ENCODE measurements at regions not wholly inside any gene's neighbourhood (a gene's known extent, or its start where the extent isn't known, plus 50 kb on each side); places are given as distances from the start of the nearest gene placed in this dataset.

GRCh38 chr18:77448046-77448445 lies 198.4 kb downstream of the GALR1 start:
- DNase-seq (ENCODE audit: low spot score): no peak

GRCh38 chr18:77455004-77455403 lies 205.4 kb downstream of the GALR1 start:
- no peak for DNase-seq (ENCODE audit: low spot score)

- no peak for DNase-seq (ENCODE audit: low spot score)
Observed at GRCh38 chr18:77457681-77458080, 208.0 kb downstream of the GALR1 start.

GRCh38 chr18:77461062-77461688 lies 211.5 kb downstream of the GALR1 start:
- no peak for DNase-seq (ENCODE audit: low spot score)

- DNase-seq (ENCODE audit: low spot score): no peak
Observed at GRCh38 chr18:77464917-77465316, 215.3 kb downstream of the GALR1 start.

- no peak for DNase-seq (ENCODE audit: low spot score)
Observed at GRCh38 chr18:77466890-77467289, 217.2 kb downstream of the GALR1 start.

GRCh38 chr18:77469131-77469530 lies 219.5 kb downstream of the GALR1 start:
- no peak for DNase-seq (ENCODE audit: low spot score)

GRCh38 chr18:77470569-77471413 lies 221.1 kb downstream of the GALR1 start:
- no peak for DNase-seq (ENCODE audit: low spot score)

- no peak for DNase-seq (ENCODE audit: low spot score)
Observed at GRCh38 chr18:77472509-77472908, 222.9 kb downstream of the GALR1 start.

GRCh38 chr18:77478646-77479442 lies 229.2 kb downstream of the GALR1 start:
- DNase-seq (ENCODE audit: low spot score): no peak

GRCh38 chr18:77481541-77481940 lies 231.9 kb downstream of the GALR1 start:
- DNase-seq (ENCODE audit: low spot score): no peak

GRCh38 chr18:77482190-77483085 lies 232.8 kb downstream of the GALR1 start:
- DNase-seq (ENCODE audit: low spot score): no peak

- DNase-seq (ENCODE audit: low spot score): no peak
Observed at GRCh38 chr18:77486985-77487384, 237.3 kb downstream of the GALR1 start.

- no peak for DNase-seq (ENCODE audit: low spot score)
Observed at GRCh38 chr18:77487951-77488740, 238.5 kb downstream of the GALR1 start.

- DNase-seq (ENCODE audit: low spot score): no peak
Observed at GRCh38 chr18:77495079-77495478, 245.4 kb downstream of the GALR1 start.

GRCh38 chr18:77495982-77496690 lies 246.5 kb downstream of the GALR1 start:
- DNase-seq (ENCODE audit: low spot score): no peak

- no peak for DNase-seq (ENCODE audit: low spot score)
Observed at GRCh38 chr18:77501266-77501665, 251.6 kb downstream of the GALR1 start.

GRCh38 chr18:77505499-77505898 lies 255.9 kb downstream of the GALR1 start:
- DNase-seq (ENCODE audit: low spot score): no peak

- no peak for DNase-seq (ENCODE audit: low spot score)
Observed at GRCh38 chr18:77512152-77512551, 262.5 kb downstream of the GALR1 start.

GRCh38 chr18:77517901-77518300 lies 268.3 kb downstream of the GALR1 start:
- no peak for DNase-seq (ENCODE audit: low spot score)

Data from D341Med (cell line).